Osteocyte (in vitro differentiated cells): ENCODE measurements at regions not wholly inside any gene's neighbourhood (a gene's known extent, or its start where the extent isn't known, plus 50 kb on each side); places are given as distances from the start of the nearest gene placed in this dataset.

Experiments
- DNase-seq: peaks from one replicate; pipeline ENCODE4 v3.0.0; 2021; ENCODE audit warnings: mixed read lengths; ENCODE audit not compliant: unreplicated experiment; ENCODE audit errors: extremely low spot score
- H3K27ac Mint-ChIP-seq: one replicate; pipeline ENCODE4 v1.8.0; 2021; ENCODE audit warnings: mild to moderate bottlenecking, mixed read lengths; ENCODE audit not compliant: unreplicated experiment
- H3K27me3 Mint-ChIP-seq: one replicate; pipeline ENCODE4 v1.8.0; 2021; ENCODE audit warnings: mixed read lengths; ENCODE audit not compliant: unreplicated experiment
- H3K36me3 Mint-ChIP-seq: one replicate; pipeline ENCODE4 v1.8.0; 2021; ENCODE audit warnings: mixed read lengths; ENCODE audit not compliant: unreplicated experiment
- H3K4me1 Mint-ChIP-seq: one replicate; pipeline ENCODE4 v1.8.0; 2021; ENCODE audit warnings: mixed read lengths; ENCODE audit not compliant: unreplicated experiment
- H3K4me3 Mint-ChIP-seq: one replicate; pipeline ENCODE4 v1.8.0; 2021; ENCODE audit warnings: mild to moderate bottlenecking, moderate library complexity, mixed read lengths; ENCODE audit not compliant: unreplicated experiment
- H3K9me3 Mint-ChIP-seq: one replicate; pipeline ENCODE4 v1.8.0; 2021; ENCODE audit warnings: mixed read lengths; ENCODE audit not compliant: unreplicated experiment
- TF ChIP-seq, protein P1 (sequence below): fragments of 200-600 bp; sonication (generic); IDR thresholded peaks from 2 replicates; pipeline ENCODE4 v1.5.0; 2021; ENCODE audit warnings: antibody characterized with exemption, mild to moderate bottlenecking, moderate library complexity

DNA sequence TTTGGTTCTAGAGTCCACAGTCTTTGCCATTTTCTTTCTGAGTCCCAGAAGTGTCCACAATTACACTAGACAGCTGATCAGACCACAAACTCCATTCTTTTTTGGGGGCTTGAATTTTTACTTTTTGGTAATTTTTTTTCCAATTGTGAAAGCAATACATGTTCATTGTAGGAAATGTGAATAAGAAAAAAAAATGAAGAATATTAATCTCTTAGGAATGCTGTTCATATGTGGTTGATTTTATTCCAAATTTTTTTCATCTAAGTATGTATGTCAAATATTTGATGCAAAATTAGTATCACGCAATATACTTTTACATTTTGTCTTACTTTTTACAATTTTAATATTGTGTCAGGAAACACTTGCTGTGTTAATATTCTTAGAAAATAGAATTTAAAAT, 76.4 kb upstream of the ETS2 start:
- Mint-ChIP-seq H3K36me3 (peaks cover 6% of the 10 kb centered on the region), H3K27ac (no peak overlapping the region)

DNA sequence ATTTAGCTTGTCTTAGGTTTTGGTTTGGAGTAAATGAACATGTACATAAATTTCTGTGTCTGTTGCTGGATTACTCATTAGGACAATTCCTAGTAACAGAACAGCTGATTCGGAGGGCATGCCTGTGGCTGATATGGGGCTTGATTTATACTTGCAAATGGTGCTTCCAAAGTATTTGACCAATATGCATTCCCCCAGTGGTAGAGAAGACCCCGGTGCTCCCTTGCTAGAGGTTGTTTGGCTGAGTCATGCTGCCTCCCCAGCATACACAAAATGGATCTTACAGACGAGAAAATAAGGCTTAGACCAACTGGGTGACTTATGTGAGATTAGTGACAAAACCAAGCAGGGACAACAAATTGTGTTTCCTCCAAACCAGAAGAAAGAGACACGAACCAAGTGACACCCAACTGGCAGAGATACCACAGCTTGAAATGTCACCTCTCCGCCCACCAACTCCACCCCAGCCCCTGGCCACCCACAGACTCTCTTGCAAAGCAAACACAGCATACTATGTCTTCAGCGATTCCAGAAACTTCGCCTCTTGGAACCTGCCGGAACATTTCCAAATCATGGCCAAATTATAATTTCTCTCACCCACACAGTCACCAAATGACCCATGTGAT, 75.9 kb upstream of the ETS2 start:
- H3K27me3 Mint-ChIP-seq, result no peaks in the 10 kb centered on the region
- no peak for DNase-seq
- H3K4me3 Mint-ChIP-seq, result no peak overlapping the region
- peaks cover 23% of the 10 kb centered on the region for H3K4me1 Mint-ChIP-seq
- H3K27ac Mint-ChIP-seq, result no peak overlapping the region
- peaks cover 6% of the 10 kb centered on the region for H3K9me3 Mint-ChIP-seq
- TF ChIP-seq, protein P1, sequence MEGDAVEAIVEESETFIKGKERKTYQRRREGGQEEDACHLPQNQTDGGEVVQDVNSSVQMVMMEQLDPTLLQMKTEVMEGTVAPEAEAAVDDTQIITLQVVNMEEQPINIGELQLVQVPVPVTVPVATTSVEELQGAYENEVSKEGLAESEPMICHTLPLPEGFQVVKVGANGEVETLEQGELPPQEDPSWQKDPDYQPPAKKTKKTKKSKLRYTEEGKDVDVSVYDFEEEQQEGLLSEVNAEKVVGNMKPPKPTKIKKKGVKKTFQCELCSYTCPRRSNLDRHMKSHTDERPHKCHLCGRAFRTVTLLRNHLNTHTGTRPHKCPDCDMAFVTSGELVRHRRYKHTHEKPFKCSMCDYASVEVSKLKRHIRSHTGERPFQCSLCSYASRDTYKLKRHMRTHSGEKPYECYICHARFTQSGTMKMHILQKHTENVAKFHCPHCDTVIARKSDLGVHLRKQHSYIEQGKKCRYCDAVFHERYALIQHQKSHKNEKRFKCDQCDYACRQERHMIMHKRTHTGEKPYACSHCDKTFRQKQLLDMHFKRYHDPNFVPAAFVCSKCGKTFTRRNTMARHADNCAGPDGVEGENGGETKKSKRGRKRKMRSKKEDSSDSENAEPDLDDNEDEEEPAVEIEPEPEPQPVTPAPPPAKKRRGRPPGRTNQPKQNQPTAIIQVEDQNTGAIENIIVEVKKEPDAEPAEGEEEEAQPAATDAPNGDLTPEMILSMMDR, result no peak
- H3K36me3 Mint-ChIP-seq, result peaks cover 2% of the 10 kb centered on the region

More for the DNA sequence above, 76.4 kb upstream of the ETS2 start:
- Mint-ChIP-seq H3K4me1 (peaks cover 18% of the 10 kb centered on the region), H3K27me3 (no peaks in the 10 kb centered on the region), H3K4me3 (no peak overlapping the region), H3K9me3 (peaks cover 11% of the 10 kb centered on the region)
- TF ChIP-seq, protein P1, result no peak
- DNase-seq, result no peak

DNA sequence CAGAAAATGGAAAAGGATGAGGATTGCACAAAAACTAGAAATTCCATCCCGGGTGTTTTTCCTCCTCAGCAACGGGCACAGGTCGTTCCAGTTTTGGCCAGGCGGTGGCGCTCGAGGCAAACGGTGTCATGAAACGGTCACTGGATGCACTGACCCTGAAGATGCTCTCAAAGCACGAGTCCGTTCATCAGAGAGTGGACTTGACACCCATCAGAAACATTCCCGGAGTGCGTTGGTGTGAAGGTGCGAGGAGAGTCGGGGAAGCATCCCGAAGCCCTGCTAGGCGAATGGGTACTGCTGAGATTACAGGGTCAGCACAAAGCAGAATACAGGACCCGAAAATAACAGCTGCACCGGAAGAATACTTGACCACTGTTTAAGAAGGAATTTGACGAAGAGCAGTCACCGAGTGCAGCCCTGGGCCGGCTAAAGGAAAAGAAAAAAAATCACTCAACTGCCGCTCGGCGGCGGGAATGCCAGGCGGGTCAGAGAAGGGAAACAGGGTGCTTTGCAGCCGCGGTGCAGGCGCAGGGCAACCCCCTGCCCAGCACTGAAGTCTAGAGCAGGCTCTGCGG, 71.7 kb upstream of the ETS2 start:
- TF ChIP-seq, protein P1, result peak; percentile 93

DNA sequence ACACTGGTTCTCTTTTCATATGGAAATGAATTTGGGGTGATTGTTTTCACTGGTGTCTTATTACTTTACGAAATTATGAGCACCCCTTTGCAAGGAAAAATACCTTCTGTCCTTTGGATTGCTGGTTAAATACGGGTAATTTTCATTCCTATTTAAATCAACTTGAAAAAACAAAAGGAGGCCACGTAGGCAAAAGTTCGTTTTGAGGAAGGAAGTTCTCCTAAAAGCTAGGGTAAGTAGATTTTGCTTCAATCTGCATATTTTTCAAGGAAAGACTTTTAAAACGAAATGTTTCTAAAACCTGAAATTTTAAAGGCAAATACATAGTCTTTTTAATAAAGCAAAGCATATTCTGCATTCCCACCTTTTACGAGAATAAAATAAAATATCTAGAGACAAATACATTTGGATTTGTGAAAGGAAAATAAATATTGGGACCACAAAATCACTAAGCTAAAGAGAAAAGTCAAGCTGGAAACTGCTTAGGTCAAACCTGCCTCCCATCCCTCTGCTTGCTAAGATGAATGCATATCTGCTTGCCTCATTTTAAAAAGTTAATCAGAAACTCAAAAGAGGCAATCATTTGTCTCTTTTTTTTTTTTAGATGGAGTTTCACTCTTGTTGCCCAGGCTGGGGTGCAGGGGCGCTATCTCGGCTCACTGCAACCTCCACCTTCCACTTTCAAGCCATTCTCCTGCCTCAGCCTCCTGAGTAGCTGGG, 70.9 kb upstream of the ETS2 start:
- no peaks in the 10 kb centered on the region for H3K9me3 Mint-ChIP-seq
- peaks cover 4% of the 10 kb centered on the region for H3K27me3 Mint-ChIP-seq
- peak overlapping the region; percentile 74 for H3K4me3 Mint-ChIP-seq
- peaks cover 21% of the 10 kb centered on the region for H3K4me1 Mint-ChIP-seq
- TF ChIP-seq, protein P1, result no peak
- H3K36me3 Mint-ChIP-seq, result no peaks in the 10 kb centered on the region
- H3K27ac Mint-ChIP-seq, result no peak overlapping the region
- no peak for DNase-seq

More for the DNA sequence above, 71.7 kb upstream of the ETS2 start:
- Mint-ChIP-seq H3K36me3 (no peaks in the 10 kb centered on the region), H3K27me3 (peaks cover 4% of the 10 kb centered on the region), H3K9me3 (no peaks in the 10 kb centered on the region), H3K4me1 (peaks cover 24% of the 10 kb centered on the region), H3K4me3 (peak overlapping the region; percentile 74), H3K27ac (peak overlapping the region; percentile 85)
- peak; percentile 95 for DNase-seq

DNA sequence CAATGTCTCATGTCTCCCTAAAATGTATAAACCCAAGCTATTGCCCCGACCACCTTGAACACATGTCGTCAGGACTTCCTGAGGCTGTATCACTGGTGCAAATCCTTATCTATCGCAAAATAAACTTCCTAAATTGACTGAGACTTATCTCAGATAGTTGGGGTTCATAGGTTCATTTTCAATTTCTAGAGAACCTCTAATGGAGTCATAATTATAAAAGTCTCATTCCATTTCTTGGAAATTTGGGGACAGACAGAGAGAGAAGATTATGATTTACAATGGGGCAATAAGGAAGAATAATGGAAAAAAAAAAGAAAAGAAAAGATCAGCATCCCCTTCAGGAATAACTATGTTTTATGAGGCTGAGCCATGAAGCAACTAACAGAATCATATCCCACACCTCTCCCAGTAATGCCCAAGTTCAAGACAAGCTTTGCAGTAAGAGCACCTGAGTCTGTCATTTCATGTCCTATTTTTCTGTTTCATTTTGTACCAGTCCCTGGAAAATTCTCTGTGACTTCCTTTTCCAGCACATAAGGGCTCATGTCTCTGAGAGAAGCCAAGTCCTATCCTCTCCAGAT, 70.0 kb upstream of the ETS2 start:
- DNase-seq, result no peak
- H3K27me3 Mint-ChIP-seq, result peaks cover 4% of the 10 kb centered on the region
- TF ChIP-seq, protein P1, result no peak
- H3K36me3 Mint-ChIP-seq, result no peaks in the 10 kb centered on the region
- no peak overlapping the region for H3K27ac Mint-ChIP-seq
- no peaks in the 10 kb centered on the region for H3K9me3 Mint-ChIP-seq
- H3K4me3 Mint-ChIP-seq, result no peak overlapping the region
- H3K4me1 Mint-ChIP-seq, result peaks cover 18% of the 10 kb centered on the region
